Activated CD4-positive, alpha-beta T cell treated with anti-CD3 and anti-CD28 coated beads for 36 hours (primary cell): ENCODE measurements at regions not wholly inside any gene's neighbourhood (a gene's known extent, or its start where the extent isn't known, plus 50 kb on each side); places are given as distances from the start of the nearest gene placed in this dataset.
"Not testable (repeated sequence)": the region's sequence is repeated elsewhere in the genome, so short reads cannot be mapped to it uniquely, and the experiment has no call there.

Source experiments
- ATAC-seq: fragments of 200-7000 bp; cut with Tn5 transposase; one replicate; pipeline ENCODE4 v1.10.0; 2021; ENCODE audit warnings: mild to moderate bottlenecking, moderate library complexity
- CTCF ChIA-PET: fragments of 350-600 bp; sonication (Branson Sonifier 250); formaldehyde crosslinking; loops from one replicate; lab custom pipeline; 2021; ENCODE audit warnings: antibody characterized with exemption; lab: Charles Lee
- POLR2A ChIA-PET: fragments of 350-600 bp; sonication (Branson Sonifier 250); formaldehyde crosslinking; loops from one replicate; lab custom pipeline; 2021; ENCODE audit warnings: antibody characterized with exemption, inconsistent platforms; lab: Charles Lee
- DNase-seq: peaks from one replicate; pipeline ENCODE4 v3.0.0-alpha.2; 2020
- H3K27ac Mint-ChIP-seq: one replicate; pipeline ENCODE4 v1.8.0; 2021; ENCODE audit warnings: mixed read lengths
- H3K27me3 Mint-ChIP-seq: one replicate; pipeline ENCODE4 v1.8.0; 2021; ENCODE audit warnings: mixed read lengths
- H3K36me3 Mint-ChIP-seq: one replicate; pipeline ENCODE4 v1.8.0; 2021; ENCODE audit warnings: low read depth, mixed read lengths
- H3K4me1 Mint-ChIP-seq: one replicate; pipeline ENCODE4 v1.8.0; 2021; ENCODE audit warnings: mixed read lengths
- H3K4me3 Mint-ChIP-seq: one replicate; pipeline ENCODE4 v1.8.0; 2021; ENCODE audit warnings: mild to moderate bottlenecking, moderate library complexity, mixed read lengths
- H3K9me3 Mint-ChIP-seq: one replicate; pipeline ENCODE4 v1.8.0; 2021; ENCODE audit warnings: low read depth, mixed read lengths
- intact Hi-C, 2 experiments: fragments of 100-400 bp; cut with DNase I in 1 of 2; cut with micrococcal nuclease in 1 of 2; formaldehyde crosslinking; loops; one replicate each; pipeline versions ENCODE4 v1.14.2 to v1.15.1; 2022 to 2024; cut with DNase I, micrococcal nuclease

DNA sequence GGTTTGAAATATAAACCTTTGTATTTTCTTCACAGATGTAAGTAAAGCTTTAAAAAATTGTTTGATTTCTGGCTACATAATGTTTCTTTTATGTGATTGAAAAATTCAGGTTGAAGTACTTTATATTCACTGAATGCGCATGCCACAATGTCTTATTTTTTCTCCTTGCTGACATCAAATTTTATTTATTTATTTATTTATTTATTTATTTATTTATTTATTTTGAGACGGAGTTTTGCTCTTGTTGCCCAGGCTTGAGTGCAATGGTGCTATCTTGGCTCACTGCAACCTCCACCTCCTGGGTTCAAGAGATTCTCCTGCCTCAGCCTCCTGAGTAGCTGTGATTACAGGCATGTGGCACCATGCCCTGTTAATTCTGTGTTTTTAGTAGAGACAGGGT lies 2296.5 kb upstream of the PCDH20 start:
- H3K36me3 Mint-ChIP-seq, H3K4me1 Mint-ChIP-seq, ATAC-seq, H3K9me3 Mint-ChIP-seq, H3K4me3 Mint-ChIP-seq, POLR2A ChIA-PET, CTCF ChIA-PET, H3K27ac Mint-ChIP-seq, H3K27me3 Mint-ChIP-seq, DNase-seq, intact Hi-C loops: not testable (repeated sequence)

DNA sequence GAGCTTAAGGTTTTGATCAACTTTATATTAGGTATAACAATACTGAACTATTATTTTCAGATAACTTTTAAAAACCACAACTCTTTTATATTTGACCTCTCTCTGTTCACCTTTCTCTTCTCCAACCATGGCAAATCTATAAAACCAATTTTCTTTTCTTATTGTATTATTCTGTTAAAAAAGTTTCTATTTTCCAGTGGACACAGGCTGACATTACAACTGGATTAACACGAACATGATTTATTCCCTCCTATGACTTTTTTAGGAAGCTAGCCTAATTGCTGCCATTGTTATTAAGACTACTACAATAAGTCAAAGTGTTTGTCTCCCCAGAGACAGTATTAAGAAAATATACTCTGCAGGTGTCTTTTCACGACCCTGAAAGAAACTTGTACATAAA lies 2291.1 kb upstream of the PCDH20 start:
- no peaks in the 10 kb centered on the region for H3K36me3 Mint-ChIP-seq
- ChIA-PET CTCF (no interaction called here), POLR2A (no interaction called here)
- no peaks in the 10 kb centered on the region for H3K27me3 Mint-ChIP-seq
- H3K4me1 Mint-ChIP-seq = no peaks in the 10 kb centered on the region
- no peak overlapping the region for H3K27ac Mint-ChIP-seq
- no peak overlapping the region for H3K4me3 Mint-ChIP-seq
- ATAC-seq (no peak), DNase-seq (no peak)
- intact Hi-C loops = no loop called here
- H3K9me3 Mint-ChIP-seq = peaks cover 3% of the 10 kb centered on the region

DNA sequence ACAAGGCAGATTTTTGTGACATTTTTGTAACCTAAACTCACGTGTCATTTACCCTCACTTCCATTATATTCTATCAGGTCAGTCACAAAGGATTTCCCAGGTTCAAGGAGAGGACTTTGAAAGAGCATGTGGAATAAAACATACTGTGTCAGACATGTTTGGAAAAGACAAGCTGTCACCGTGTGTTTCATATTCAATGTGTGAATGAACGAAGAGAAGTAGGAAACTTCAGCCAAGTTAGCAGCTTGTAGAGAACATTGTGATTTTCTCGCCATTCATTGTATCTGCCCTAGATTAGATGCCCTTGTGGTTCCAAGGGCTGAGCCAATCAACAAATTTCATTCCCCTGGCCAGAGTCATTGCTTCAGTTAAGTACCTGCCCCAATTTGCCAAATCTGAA lies 2288.9 kb upstream of the PCDH20 start:
- Mint-ChIP-seq H3K4me3 (no peak overlapping the region), H3K27ac (no peak overlapping the region), H3K4me1 (no peaks in the 10 kb centered on the region), H3K36me3 (no peaks in the 10 kb centered on the region), H3K27me3 (no peaks in the 10 kb centered on the region), H3K9me3 (peaks cover 5% of the 10 kb centered on the region)
- CTCF ChIA-PET = no interaction called here
- DNase-seq (no peak), ATAC-seq (no peak)
- intact Hi-C loops = no loop called here
- POLR2A ChIA-PET = no interaction called here

DNA sequence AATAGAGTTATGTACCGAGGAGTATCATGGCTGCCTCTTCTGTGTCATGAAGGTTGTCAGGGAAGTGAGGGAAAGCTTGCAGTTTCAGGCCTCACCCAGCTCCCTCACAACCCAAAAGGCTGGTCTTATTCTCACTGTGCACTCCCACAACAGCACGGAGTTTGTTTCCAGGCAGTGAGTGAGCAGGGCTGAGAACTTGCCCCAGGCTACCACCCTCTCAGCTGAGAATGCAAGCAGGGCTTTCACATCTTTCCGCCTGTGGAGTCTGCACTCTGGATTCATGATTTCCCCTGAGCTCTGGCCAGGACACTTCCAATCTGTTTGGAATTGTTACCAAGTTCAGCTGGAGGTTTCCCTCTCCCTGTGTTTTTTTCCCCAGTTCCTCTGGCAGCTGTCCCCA lies 2284.7 kb upstream of the PCDH20 start:
- ChIA-PET CTCF (no interaction called here), POLR2A (no interaction called here)
- H3K36me3 Mint-ChIP-seq = no peaks in the 10 kb centered on the region
- ATAC-seq = no peak
- no peak overlapping the region for H3K27ac Mint-ChIP-seq
- H3K27me3 Mint-ChIP-seq = no peaks in the 10 kb centered on the region
- no peak for DNase-seq
- intact Hi-C loops = no loop called here
- no peaks in the 10 kb centered on the region for H3K4me1 Mint-ChIP-seq
- H3K9me3 Mint-ChIP-seq = peaks cover 7% of the 10 kb centered on the region
- no peak overlapping the region for H3K4me3 Mint-ChIP-seq

DNA sequence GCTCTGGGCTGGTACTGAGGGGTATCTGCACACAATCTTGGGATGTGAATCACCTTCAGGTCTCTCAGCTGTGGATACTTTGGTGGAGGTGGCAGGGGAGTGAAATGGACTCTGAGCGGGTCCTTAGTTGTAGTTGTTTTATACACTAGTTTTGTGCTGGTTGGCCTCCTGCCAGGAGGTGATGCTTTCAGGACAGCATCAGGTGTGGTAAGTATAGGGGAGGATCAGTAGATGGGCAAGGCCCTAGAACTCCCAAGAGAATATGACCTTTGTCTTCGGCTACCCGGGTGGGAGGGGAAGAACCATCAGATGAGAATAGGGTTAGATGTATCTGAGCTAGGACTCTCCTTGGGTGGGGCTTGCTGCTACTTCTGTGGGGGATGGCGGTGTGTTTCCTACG lies 2284.3 kb upstream of the PCDH20 start:
- intact Hi-C loops = no loop called here
- no peak for ATAC-seq
- no peak overlapping the region for H3K27ac Mint-ChIP-seq

DNA sequence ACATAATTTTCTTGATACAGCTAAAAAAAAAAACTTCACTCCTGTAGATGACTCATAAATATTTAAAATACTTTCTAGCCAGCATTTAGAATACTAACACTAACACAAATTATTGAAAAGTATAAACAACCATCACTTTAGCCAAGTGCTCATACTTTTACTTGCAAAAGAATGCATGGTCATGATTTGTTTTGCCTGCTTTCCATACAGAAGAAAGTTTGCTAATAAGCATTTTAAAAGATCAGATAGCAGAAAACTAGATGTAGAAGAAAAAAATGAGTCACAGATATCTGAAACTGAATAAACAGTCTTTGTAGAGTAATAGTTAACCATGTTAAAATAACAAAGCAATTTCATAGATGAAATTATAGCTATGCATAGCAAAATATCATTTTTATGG lies 2280.4 kb upstream of the PCDH20 start:
- H3K27me3 Mint-ChIP-seq = no peaks in the 10 kb centered on the region
- H3K27ac Mint-ChIP-seq = no peak overlapping the region
- H3K9me3 Mint-ChIP-seq = peaks cover 6% of the 10 kb centered on the region
- intact Hi-C loops = no loop called here
- no peak for DNase-seq
- H3K4me1 Mint-ChIP-seq = no peaks in the 10 kb centered on the region
- ChIA-PET POLR2A (no interaction called here), CTCF (no interaction called here)
- no peak overlapping the region for H3K4me3 Mint-ChIP-seq
- H3K36me3 Mint-ChIP-seq = no peaks in the 10 kb centered on the region
- no peak for ATAC-seq

More for the DNA sequence above, 2284.3 kb upstream of the PCDH20 start:
- Mint-ChIP-seq H3K36me3 (no peaks in the 10 kb centered on the region), H3K9me3 (peaks cover 7% of the 10 kb centered on the region), H3K4me3 (no peak overlapping the region), H3K4me1 (no peaks in the 10 kb centered on the region), H3K27me3 (no peaks in the 10 kb centered on the region)
- no peak for DNase-seq
- ChIA-PET POLR2A (no interaction called here), CTCF (no interaction called here)

DNA sequence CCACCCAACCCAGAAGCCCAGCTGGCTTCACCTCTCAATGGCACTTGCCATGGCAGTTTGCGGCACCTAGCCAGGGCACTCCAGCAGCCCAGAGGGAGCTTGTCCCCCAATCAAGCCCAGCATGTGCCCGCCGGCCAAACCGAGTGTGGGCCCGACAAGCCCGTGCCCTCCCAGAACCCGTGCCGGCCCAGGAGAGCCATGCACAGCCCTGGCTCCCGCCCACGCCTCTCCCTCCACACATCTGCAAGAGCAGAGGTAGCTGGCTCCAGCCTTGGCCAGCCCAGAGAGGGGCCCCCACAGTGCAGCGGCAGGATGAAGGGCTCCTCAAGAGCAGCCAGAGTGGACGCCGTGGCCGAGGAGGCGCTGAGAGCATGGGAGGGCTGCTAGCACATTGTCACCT lies 2278.0 kb upstream of the PCDH20 start:
- POLR2A ChIA-PET = no interaction called here
- H3K27me3 Mint-ChIP-seq = no peaks in the 10 kb centered on the region
- H3K36me3 Mint-ChIP-seq = no peaks in the 10 kb centered on the region
- no peak overlapping the region for H3K27ac Mint-ChIP-seq
- no peak for DNase-seq
- ATAC-seq = no peak
- H3K9me3 Mint-ChIP-seq = peaks cover 2% of the 10 kb centered on the region
- H3K4me3 Mint-ChIP-seq = no peak overlapping the region
- H3K4me1 Mint-ChIP-seq = no peaks in the 10 kb centered on the region
- CTCF ChIA-PET = no interaction called here
- intact Hi-C loops = no loop called here

DNA sequence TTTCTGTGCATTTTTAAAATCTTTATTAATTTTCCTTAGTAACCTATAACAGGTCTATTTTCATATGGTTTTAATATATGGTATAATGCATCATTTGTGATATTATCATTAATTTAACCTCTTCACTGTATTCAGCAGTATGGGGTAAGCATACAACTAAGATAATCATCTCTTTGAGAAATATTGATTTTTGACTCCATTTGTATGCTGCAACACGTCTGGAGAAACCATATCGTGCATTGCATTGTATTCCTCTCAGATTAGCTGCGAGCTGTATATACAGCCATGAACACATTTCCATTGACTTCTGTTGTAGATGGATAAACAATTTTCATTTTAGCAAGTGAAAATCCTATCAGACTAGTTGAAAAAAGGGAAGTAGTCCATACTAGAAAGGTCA lies 2275.8 kb upstream of the PCDH20 start:
- Mint-ChIP-seq H3K36me3 (no peaks in the 10 kb centered on the region), H3K27me3 (no peaks in the 10 kb centered on the region), H3K4me1 (no peaks in the 10 kb centered on the region), H3K9me3 (peaks cover 7% of the 10 kb centered on the region), H3K27ac (no peak overlapping the region), H3K4me3 (no peak overlapping the region)
- DNase-seq = no peak
- ChIA-PET POLR2A (no interaction called here), CTCF (no interaction called here)
- intact Hi-C loops = no loop called here
- ATAC-seq = no peak

DNA sequence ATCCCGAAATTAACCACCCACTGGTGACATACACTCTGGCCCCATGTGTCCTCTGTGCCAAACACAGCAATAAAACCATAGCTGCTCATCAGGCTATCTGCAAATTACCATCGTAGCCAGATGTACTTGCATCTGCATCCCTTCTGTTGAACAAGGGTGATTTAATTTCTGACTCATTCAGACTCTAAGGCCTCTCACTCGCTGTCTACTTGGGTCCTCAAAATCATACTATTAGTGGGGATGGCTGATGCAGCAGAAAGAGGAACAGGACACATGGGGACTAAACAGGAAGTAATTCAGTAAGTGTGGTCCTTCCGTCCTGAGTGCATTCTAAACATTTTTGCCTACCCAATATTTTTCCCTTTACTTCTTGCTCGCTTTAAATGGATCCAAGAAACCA lies 2275.0 kb upstream of the PCDH20 start:
- H3K36me3 Mint-ChIP-seq = no peaks in the 10 kb centered on the region
- POLR2A ChIA-PET = no interaction called here
- intact Hi-C loops = no loop called here
- CTCF ChIA-PET = no interaction called here
- no peak for ATAC-seq
- H3K4me3 Mint-ChIP-seq = no peak overlapping the region
- peaks cover 10% of the 10 kb centered on the region for H3K9me3 Mint-ChIP-seq
- no peaks in the 10 kb centered on the region for H3K4me1 Mint-ChIP-seq
- H3K27ac Mint-ChIP-seq = no peak overlapping the region
- H3K27me3 Mint-ChIP-seq = no peaks in the 10 kb centered on the region
- no peak for DNase-seq

DNA sequence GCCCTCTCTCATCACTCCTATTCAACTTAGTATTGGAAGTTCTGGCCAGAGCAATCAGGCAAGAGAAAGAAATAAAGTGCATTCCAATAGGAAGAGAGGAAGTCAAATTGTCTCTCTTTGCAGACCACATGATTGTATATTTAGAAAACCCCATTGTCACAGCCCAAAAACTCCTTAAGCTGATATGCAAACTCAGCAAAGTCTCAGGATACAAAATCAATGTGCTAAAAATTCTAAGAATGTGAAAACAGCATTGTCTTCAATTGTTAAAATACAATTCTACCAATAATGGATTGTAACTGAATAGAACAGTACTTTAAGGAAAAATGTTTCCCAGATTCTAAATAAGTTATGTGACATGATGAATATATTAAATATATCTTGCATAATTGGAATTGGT lies 2269.2 kb upstream of the PCDH20 start:
- Mint-ChIP-seq H3K36me3 (no peaks in the 10 kb centered on the region), H3K27ac (no peak overlapping the region), H3K4me1 (no peaks in the 10 kb centered on the region), H3K4me3 (no peak overlapping the region), H3K9me3 (peaks cover 23% of the 10 kb centered on the region), H3K27me3 (no peaks in the 10 kb centered on the region)
- intact Hi-C loops = no loop called here
- no peak for ATAC-seq
- ChIA-PET CTCF (no interaction called here), POLR2A (no interaction called here)
- no peak for DNase-seq

DNA sequence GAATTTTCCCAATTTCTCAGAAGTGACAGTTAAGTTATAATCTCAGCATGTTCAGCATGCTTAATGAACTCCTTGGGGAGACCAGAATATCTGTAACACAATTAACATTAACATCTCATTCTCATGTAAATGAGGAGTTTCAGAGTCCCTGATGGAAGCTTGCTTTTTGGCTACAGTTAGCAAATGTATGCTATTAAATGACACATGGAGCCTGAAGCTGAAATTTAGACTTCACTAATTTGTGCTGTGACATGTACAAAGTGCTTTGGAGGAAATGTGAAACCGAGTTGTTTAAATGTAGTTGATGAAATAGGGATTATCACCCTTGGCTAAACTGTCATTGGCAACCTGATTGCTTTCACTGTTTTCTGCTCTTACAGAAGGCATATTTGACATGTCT lies 2265.1 kb upstream of the PCDH20 start:
- CTCF ChIA-PET = no interaction called here
- POLR2A ChIA-PET = no interaction called here
- Mint-ChIP-seq H3K27ac (no peak overlapping the region), H3K4me1 (no peaks in the 10 kb centered on the region), H3K9me3 (peaks cover 17% of the 10 kb centered on the region), H3K4me3 (no peak overlapping the region), H3K36me3 (no peaks in the 10 kb centered on the region), H3K27me3 (no peaks in the 10 kb centered on the region)
- ATAC-seq (no peak), DNase-seq (no peak)
- intact Hi-C loops = no loop called here

DNA sequence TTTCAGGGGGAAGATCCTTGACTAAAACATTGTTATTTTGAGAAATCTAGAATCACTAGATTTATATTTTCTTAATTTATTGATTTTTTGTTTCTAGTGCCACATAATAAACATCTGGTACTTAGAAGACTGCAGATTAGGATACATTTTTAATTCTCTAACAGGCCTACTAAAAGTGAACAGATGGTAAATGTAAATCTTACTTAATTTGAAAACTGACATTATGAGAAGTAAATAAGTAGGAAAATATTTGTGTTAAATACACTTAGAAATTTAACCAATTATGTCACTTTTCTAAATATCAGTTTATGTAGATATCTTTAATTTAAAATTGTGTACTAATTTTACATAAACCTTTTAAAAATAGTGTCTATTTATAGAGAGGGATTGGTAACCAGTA lies 2255.6 kb upstream of the PCDH20 start:
- H3K27ac Mint-ChIP-seq = no peak overlapping the region
- DNase-seq (no peak), ATAC-seq (no peak)
- peaks cover 2% of the 10 kb centered on the region for H3K9me3 Mint-ChIP-seq
- POLR2A ChIA-PET = no interaction called here
- intact Hi-C loops = no loop called here
- no peaks in the 10 kb centered on the region for H3K27me3 Mint-ChIP-seq
- H3K4me1 Mint-ChIP-seq = no peaks in the 10 kb centered on the region
- H3K4me3 Mint-ChIP-seq = no peak overlapping the region
- no peaks in the 10 kb centered on the region for H3K36me3 Mint-ChIP-seq
- CTCF ChIA-PET = no interaction called here

DNA sequence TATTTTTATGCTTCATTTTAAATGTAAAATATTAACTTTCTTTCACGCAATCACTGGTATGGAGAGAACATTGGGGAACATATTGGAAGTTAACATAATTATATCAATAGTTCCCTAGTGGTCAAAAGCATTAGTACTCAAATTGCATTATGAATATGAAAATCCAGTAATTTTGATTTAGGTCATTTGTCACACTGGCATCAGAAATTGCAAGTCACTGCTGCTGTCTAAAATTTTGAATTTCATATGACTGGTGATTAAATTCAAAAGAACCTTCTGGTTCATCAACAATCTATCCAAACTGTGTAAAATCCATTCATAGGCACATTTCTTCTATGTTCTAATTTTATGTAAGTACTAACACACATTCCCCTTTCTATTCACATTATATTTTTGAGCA lies 2235.7 kb upstream of the PCDH20 start:
- Mint-ChIP-seq H3K36me3 (no peaks in the 10 kb centered on the region), H3K4me1 (no peaks in the 10 kb centered on the region), H3K4me3 (no peak overlapping the region), H3K27ac (no peak overlapping the region), H3K9me3 (peaks cover 15% of the 10 kb centered on the region), H3K27me3 (no peaks in the 10 kb centered on the region)
- ChIA-PET POLR2A (no interaction called here), CTCF (no interaction called here)
- DNase-seq (no peak), ATAC-seq (no peak)
- intact Hi-C loops = no loop called here
